ENCODE measurements at regions not wholly inside any gene's neighbourhood (a gene's known extent, or its start where the extent isn't known, plus 50 kb on each side); places are given as distances from the start of the nearest gene placed in this dataset.

GRCh38 chr4:24112466-24112865 lies 222.6 kb upstream of the PPARGC1A start:
- DNase-seq: no peak

GRCh38 chr4:24108567-24108966 lies 218.7 kb upstream of the PPARGC1A start:
- no peak for DNase-seq

GRCh38 chr4:24105327-24106038 lies 215.6 kb upstream of the PPARGC1A start:
- DNase-seq: no peak

GRCh38 chr4:24104158-24104565 lies 214.3 kb upstream of the PPARGC1A start:
- DNase-seq: peak in 1 of 51 donors; percentile 7

GRCh38 chr4:24103434-24104157 lies 213.7 kb upstream of the PPARGC1A start:
- DNase-seq: no peak

GRCh38 chr4:24102621-24103020 lies 212.8 kb upstream of the PPARGC1A start:
- no peak for DNase-seq

- no peak for DNase-seq
Observed at GRCh38 chr4:24096603-24097002, 206.8 kb upstream of the PPARGC1A start.

GRCh38 chr4:24094726-24095125 lies 204.9 kb upstream of the PPARGC1A start:
- no peak for DNase-seq

- DNase-seq: no peak
Observed at GRCh38 chr4:24093446-24093845, 203.6 kb upstream of the PPARGC1A start.

GRCh38 chr4:24091639-24092233 lies 201.9 kb upstream of the PPARGC1A start:
- DNase-seq: peak in 1 of 51 donors; percentile 55

- no peak for DNase-seq
Observed at GRCh38 chr4:24089851-24090534, 200.1 kb upstream of the PPARGC1A start.

GRCh38 chr4:24080871-24081270 lies 191.0 kb upstream of the PPARGC1A start:
- DNase-seq: no peak

GRCh38 chr4:24078347-24078962 lies 188.6 kb upstream of the PPARGC1A start:
- no peak for DNase-seq

- DNase-seq: no peak
Observed at GRCh38 chr4:24076811-24077210, 187.0 kb upstream of the PPARGC1A start.

GRCh38 chr4:24073948-24074347 lies 184.1 kb upstream of the PPARGC1A start:
- DNase-seq: no peak

- no peak for DNase-seq
Observed at GRCh38 chr4:24071612-24072372, 181.9 kb upstream of the PPARGC1A start.

- no peak for DNase-seq
Observed at GRCh38 chr4:24070117-24070516, 180.3 kb upstream of the PPARGC1A start.

GRCh38 chr4:24067367-24068193 lies 177.7 kb upstream of the PPARGC1A start:
- peak in 4 of 51 donors; percentile 3 to 26 (median 16) for DNase-seq

- no peak for DNase-seq
Observed at GRCh38 chr4:24065974-24066373, 176.1 kb upstream of the PPARGC1A start.

- DNase-seq: no peak
Observed at GRCh38 chr4:24063731-24064130, 173.9 kb upstream of the PPARGC1A start.

All from hypothalamus (tissue), 51 donors.